Astrocyte of the cerebellum (primary cell): ENCODE measurements at regions not wholly inside any gene's neighbourhood (a gene's known extent, or its start where the extent isn't known, plus 50 kb on each side); places are given as distances from the start of the nearest gene placed in this dataset.

Experiments
- DNase-seq: peaks from one replicate; pipeline ENCODE4 v3.0.0-alpha.2; 2011; ENCODE audit warnings: low read depth
- H3K4me3 ChIP-seq: 2 replicates; pipeline ENCODE4 v1.5.1; 2011; ENCODE audit warnings: mild to moderate bottlenecking, low read depth, low read length, moderate library complexity
- CTCF ChIP-seq: IDR thresholded peaks from 2 replicates; pipeline ENCODE4 v1.5.1; 2012; ENCODE audit warnings: low read length, low read depth, moderate library complexity, mild to moderate bottlenecking; ENCODE audit errors: missing control alignments
- in situ Hi-C: cut with HindIII; loops from 2 replicates; pipeline ENCODE4 v1.10.0; 2017; ENCODE audit warnings: low sequenced_read_pairs

GRCh38 chr2:128607911-128608506 lies 289.3 kb upstream of the HS6ST1 start:
- no peak for DNase-seq
- no peak for TF ChIP-seq CTCF
- in situ Hi-C loops, result no loop called here
- no peak overlapping the region for H3K4me3 ChIP-seq

GRCh38 chr2:128608921-128609880 lies 290.5 kb upstream of the HS6ST1 start:
- H3K4me3 ChIP-seq, result no peak overlapping the region
- TF ChIP-seq CTCF, result no peak
- in situ Hi-C loops, result no loop called here
- no peak for DNase-seq

DNA sequence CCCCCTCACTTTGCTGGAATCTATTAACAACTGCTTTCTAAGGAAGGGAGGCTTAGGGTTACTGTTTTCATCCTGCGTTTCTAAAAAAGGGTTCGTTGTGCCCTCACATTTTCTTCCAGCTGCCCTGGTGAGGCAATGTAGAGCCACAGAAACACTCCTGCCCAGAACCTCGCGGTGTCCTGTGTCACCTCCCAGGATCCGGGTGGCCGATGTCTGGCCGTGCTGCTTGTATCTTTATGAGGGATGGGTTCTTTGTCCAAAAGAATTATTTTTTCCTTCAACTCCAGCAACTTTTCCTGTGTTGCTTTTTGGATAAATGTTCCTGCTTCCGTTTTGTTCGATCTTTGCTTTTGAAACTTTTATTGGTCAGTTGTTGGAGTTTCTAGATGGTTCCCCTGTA lies 291.8 kb upstream of the HS6ST1 start:
- no peak for TF ChIP-seq CTCF
- in situ Hi-C loops, result no loop called here

GRCh38 chr2:128611421-128612320 lies 293.0 kb upstream of the HS6ST1 start:
- no peak for TF ChIP-seq CTCF
- no peak for DNase-seq
- no peak overlapping the region for H3K4me3 ChIP-seq
- in situ Hi-C loops, result no loop called here

More for the DNA sequence above, 291.8 kb upstream of the HS6ST1 start:
- DNase-seq, result no peak
- no peak overlapping the region for H3K4me3 ChIP-seq

GRCh38 chr2:128612628-128613027 lies 294.0 kb upstream of the HS6ST1 start:
- H3K4me3 ChIP-seq, result no peak overlapping the region
- no peak for DNase-seq
- TF ChIP-seq CTCF, result no peak
- in situ Hi-C loops, result no loop called here

DNA sequence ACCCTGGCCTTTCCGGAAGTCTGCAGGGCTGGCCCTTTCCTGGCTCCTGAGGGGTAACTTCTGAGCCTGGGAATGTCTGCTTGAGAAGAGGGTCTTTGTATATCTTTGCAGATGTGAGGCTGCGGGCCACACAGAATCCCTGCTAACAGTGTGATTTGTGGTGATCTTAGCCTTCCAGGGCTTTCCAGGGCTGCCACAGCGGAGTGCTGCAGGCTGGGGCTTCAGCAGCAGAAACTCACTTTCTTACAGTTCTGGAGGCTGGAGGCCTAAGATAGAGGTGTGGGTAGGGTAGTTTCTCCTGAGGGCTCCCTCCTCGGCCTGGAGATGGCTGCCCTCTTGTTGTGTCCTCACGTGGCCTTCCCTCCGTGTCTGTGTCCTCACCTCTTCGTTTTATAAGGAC lies 294.7 kb upstream of the HS6ST1 start:
- no peak for TF ChIP-seq CTCF
- H3K4me3 ChIP-seq, result no peak overlapping the region
- no peak for DNase-seq
- in situ Hi-C loops, result no loop called here
